HG03196 (cell line): ENCODE measurements at regions not wholly inside any gene's neighbourhood (a gene's known extent, or its start where the extent isn't known, plus 50 kb on each side); places are given as distances from the start of the nearest gene placed in this dataset.
"Not testable (repeated sequence)": the region's sequence is repeated elsewhere in the genome, so short reads cannot be mapped to it uniquely, and the experiment has no call there.

Source experiments
- ATAC-seq: cut with Tn5 transposase; IDR thresholded peaks from one replicate; pipeline ENCODE4 v1.9.1; 2021; ENCODE audit not compliant: unreplicated experiment

DNA sequence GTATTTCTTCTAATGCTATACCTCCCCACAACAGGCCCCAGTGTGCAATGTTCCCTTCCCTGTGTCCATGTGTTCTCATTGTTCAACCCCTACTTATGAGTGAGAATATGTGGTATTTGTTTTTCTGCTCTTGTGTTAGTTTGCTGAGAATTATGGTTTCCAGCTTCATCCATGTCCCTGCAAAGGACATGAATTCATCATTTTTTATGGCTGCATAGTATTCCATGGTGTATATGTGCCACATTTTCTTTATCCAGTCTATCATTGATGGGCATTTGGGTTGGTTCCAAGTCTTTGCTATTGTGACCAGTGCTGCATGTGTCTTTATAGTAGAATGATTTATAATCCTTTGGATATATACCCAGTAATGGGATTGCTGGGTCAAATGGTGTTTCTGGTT lies 95.7 kb upstream of the HEY2 start:
- ATAC-seq = not testable (repeated sequence)

- no peak for ATAC-seq
These were observed 93.9 kb upstream of the HEY2 start for GRCh38 chr6:125655511-125655910.

- ATAC-seq = no peak
These were observed 93.1 kb upstream of the HEY2 start for GRCh38 chr6:125656287-125656870.

- no peak for ATAC-seq
These were observed 91.3 kb upstream of the HEY2 start for GRCh38 chr6:125658136-125658535.

DNA sequence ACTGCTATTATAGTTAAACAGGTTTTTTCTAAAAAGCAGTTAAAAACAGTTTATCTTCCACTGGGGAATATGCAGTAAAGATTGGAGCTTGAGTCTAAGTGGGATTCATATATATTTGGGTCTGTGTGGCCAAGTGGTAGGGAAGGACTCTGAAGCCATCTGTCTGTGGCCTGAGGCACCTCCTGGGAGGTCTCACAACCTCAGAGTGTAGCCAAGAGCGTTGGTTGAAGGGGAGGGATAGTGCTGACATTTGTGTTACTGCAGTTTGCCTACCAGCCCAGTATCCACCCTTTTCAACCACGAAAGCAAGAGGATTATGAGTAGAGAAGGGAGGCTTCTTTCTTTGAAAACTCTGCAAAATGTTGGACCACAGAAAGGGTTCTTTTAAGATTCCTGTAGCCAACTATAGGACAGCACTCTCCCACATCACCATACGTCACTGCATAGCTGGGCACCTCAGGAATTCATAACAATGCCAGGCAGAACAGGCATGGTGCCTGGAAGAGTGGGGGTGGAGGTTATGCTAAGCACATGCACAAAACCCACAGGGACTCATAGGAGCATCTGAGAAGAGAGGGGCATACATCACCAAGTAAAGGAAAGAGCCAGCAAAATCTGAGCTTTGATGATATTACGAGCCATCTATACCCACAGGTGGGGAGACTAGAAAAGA lies 90.5 kb upstream of the HEY2 start:
- ATAC-seq = no peak

- ATAC-seq = no peak
These were observed 89.5 kb upstream of the HEY2 start for GRCh38 chr6:125659887-125660286.

GRCh38 chr6:125662296-125662695 lies 87.1 kb upstream of the HEY2 start:
- no peak for ATAC-seq

DNA sequence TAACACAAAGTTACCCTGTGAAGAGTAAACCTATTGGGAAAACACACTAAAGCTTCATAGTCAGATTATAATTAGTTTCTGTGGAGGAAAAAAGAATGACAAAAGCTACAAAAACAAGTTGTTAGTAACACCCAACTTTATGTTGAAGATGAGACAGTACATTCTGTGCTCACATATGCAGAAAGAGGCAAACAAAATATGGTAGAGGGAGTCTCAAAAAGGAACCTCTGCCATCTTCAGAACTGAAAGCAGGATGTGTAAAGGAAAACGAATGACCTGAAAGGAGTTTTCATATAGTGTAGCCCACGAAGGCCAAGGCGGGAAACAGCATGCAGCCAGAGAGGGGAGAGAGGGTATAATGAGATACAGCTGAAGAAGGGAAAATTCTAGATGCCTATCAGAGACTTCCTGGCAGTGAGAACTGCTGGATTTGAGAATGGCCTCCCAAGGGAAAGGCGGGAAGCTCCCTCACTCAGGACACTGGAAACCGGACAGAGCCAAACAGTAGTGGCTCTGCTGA lies 84.1 kb upstream of the HEY2 start:
- no peak for ATAC-seq

- ATAC-seq = no peak
These were observed 82.1 kb upstream of the HEY2 start for GRCh38 chr6:125667326-125667725.

DNA sequence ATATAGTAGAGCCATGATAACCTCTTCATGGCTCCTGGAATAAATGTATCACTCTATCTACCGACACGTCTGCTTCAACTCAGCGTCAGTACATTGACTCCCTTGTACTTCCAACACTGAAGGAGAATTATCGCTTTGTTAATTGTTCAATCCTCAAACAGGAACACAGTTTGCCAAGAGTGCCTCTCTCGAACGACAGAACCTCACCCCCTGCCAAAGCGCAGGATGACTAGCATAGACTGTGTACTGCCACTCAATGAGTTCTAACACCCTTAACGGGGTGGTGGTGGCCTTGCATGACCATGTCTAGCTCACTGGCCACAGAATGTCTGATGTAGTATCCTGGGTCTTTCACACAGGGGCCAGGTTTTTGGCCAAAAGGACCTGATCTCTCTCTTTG lies 81.4 kb upstream of the HEY2 start:
- ATAC-seq = no peak

DNA sequence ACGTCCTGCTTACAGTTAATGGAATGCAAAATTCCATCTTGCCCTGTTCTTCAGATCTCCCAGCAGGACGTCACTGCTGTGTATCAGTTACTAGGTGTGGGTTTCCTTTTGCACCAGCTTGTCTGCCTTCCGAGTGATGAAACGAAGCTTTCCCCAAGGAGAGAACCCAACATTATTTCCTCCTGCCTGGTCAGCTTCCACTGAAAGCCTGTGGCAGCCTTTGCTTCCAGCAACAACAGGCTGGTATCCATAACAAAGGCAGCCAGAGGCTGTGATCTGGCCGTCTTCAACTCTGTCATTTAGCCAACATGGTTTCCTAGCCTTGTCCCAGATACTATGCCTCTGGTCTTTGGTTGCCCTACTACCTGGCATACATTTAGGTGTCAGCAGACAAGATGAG lies 78.9 kb upstream of the HEY2 start:
- ATAC-seq = no peak

DNA sequence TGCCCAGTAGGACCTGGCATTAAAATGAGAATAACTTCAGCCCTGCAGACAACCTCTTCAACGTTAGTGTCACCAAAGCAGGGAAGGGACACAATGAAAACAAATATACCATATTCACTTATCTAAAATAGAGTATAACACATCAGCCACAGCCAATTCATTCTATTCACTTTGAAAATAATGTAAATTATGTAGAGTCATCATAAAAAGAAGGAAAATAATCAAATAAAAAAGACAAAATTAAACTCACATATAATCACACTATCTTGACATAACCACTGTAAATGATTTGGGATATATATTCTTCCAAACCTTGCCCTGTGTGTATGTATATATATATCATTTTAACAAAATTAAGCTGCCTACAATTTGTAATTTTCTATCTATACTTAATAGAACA lies 78.1 kb upstream of the HEY2 start:
- ATAC-seq = no peak

GRCh38 chr6:125674230-125674629 lies 75.2 kb upstream of the HEY2 start:
- no peak for ATAC-seq

- no peak for ATAC-seq
These were observed 70.8 kb upstream of the HEY2 start for GRCh38 chr6:125678601-125679000.

GRCh38 chr6:125679128-125679527 lies 70.3 kb upstream of the HEY2 start:
- ATAC-seq = no peak

- ATAC-seq = no peak
These were observed 69.8 kb upstream of the HEY2 start for GRCh38 chr6:125679651-125680050.

DNA sequence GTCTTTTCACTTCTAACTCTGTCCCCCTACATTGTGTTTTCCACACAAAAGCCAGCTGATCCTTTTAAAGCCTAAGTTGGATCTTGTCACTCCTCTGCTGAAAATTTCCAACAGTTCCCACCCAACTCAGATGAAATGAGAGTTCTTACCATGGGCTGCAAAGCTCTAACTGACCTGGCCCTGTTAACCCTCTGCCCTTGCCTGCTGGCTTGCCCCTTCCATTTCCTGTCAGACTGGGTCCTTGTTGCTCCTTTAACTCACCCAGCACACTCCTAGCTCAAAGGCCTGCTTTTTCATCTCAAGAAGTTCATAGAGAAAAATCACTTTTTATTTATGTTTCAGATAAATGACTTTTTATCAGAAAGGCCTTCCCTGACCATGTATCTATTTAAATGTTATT lies 66.5 kb upstream of the HEY2 start:
- ATAC-seq = no peak

GRCh38 chr6:125688138-125688537 lies 61.3 kb upstream of the HEY2 start:
- ATAC-seq = no peak

DNA sequence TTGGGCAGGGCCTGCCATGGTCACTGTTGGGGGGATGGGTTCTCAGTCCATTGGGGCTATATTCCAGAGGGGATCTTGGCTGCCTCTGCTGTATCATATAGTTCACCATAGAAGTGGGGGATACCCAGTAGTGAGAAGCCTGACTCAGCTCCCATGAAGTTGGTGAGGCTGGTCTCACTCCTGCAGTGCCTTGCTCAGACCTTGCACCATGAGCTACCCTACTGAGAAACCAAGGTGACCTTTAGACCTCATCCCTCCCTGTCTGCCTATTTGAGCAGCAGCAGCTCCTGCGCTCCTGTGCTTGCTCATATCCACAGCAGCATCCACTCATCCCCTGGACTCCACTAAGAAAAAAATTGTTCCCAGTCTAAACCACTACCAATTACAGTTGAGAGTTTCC lies 56.0 kb upstream of the HEY2 start:
- ATAC-seq = no peak

DNA sequence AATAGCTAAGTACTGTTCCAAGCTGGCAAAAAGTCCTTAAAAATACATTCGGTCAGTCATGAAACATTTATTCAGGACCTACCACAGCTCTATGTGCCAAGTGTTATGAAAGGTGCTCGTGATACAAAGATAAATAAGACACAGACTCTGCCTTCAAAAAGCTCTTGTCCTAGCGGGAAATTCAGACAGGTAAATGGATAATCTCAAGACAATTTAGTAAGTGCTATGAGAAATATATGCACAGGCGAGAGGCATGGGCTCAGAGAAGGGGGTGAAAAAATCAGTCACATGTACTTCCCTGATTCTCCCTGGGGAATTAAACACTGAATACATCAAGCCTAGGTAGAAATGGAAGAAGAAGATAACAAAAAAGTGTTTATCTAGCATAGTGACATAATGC lies 49.8 kb upstream of the HEY2 start:
- ATAC-seq = no peak
